ENCODE measurements at regions not wholly inside any gene's neighbourhood (a gene's known extent, or its start where the extent isn't known, plus 50 kb on each side); places are given as distances from the start of the nearest gene placed in this dataset.

DNA sequence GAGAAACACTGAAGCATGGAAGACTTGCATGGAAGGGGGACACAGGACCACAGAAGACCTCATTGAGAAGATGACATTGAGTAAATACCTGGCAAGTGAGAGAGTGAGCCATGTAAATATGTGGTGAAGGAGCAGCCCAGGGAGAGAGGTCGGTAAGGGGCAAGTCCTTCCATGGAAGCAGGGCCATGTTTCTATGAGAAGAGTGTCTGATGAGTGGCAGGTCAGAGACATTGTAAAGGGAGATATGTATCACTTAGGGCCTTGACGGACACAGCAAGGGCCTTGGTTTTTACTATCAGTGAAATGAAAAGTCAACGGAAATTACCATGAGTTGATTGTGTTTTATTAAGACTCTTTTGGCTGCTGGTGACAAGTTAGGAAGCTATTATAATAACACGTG lies 336.4 kb downstream of the PLK2 start:
- DNase-seq, result no peak
- intact Hi-C loops (cut with DNase I), result no loop called here

- intact Hi-C loops (cut with DNase I), result no loop called here
- no peak for DNase-seq
These were observed 337.0 kb downstream of the PLK2 start for GRCh38 chr5:58122848-58123392.

GRCh38 chr5:58122157-58122556 lies 337.7 kb downstream of the PLK2 start:
- intact Hi-C loops (cut with DNase I), result no loop called here
- no peak for DNase-seq

- no peak for DNase-seq
- intact Hi-C loops (cut with DNase I), result no loop called here
These were observed 338.5 kb downstream of the PLK2 start for GRCh38 chr5:58121391-58121790.

- no peak for DNase-seq
- intact Hi-C loops (cut with DNase I), result no loop called here
These were observed 342.3 kb downstream of the PLK2 start for GRCh38 chr5:58117542-58117941.

GRCh38 chr5:58116346-58116745 lies 343.5 kb downstream of the PLK2 start:
- no peak for DNase-seq
- intact Hi-C loops (cut with DNase I), result no loop called here

DNA sequence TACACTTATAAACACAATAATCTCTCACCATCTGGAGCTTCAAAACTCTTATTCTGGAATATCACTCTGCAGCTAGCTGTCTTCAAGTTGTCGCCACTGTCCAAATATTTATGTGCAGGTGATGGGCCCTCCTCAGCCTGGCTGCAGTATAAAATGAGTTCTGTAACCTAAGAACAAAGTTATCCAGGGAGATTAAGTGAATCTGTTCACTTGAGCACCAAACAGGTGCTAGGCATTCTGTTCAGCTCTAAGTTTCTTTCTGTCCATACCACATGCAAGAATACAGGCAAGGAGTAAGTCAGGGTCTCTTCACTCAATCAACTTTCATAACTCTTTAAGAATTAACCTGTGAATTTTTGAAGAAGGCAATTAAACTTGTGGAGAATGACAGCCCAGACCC lies 344.1 kb downstream of the PLK2 start:
- intact Hi-C loops (cut with DNase I), result no loop called here
- no peak for DNase-seq

GRCh38 chr5:58114324-58114723 lies 345.6 kb downstream of the PLK2 start:
- intact Hi-C loops (cut with DNase I), result no loop called here
- DNase-seq, result no peak

- DNase-seq, result no peak
- intact Hi-C loops (cut with DNase I), result no loop called here
These were observed 346.7 kb downstream of the PLK2 start for GRCh38 chr5:58113172-58113571.

- intact Hi-C loops (cut with DNase I), result no loop called here
- DNase-seq, result no peak
These were observed 351.4 kb downstream of the PLK2 start for GRCh38 chr5:58108511-58108910.

- DNase-seq, result no peak
- intact Hi-C loops (cut with DNase I), result no loop called here
These were observed 352.2 kb downstream of the PLK2 start for GRCh38 chr5:58107704-58108103.

- intact Hi-C loops (cut with DNase I), result no loop called here
- DNase-seq, result no peak
These were observed 353.0 kb downstream of the PLK2 start for GRCh38 chr5:58106754-58107410.

- DNase-seq, result no peak
- intact Hi-C loops (cut with DNase I), result no loop called here
These were observed 354.1 kb downstream of the PLK2 start for GRCh38 chr5:58105836-58106235.

DNA sequence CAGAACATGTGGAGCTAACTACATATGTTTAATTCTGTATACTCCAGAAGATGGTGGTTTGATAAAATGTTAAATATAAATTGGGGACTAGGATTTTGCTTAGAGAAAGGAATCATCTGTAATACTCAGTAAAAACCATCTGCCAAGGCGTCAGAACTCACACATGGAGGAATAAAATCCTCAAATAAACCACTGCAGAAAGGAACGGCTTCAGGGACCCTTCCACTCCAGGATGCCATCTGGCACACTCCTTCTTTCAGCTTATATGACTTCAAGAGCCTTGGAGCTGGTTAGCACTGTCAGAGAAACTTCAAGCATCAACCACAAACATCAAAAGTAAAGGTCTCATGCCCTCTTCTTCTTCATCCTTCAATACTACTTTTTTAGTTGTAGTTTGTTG lies 360.6 kb downstream of the PLK2 start:
- intact Hi-C loops (cut with DNase I), result no loop called here
- DNase-seq, result no peak

- no peak for DNase-seq
- intact Hi-C loops (cut with DNase I), result no loop called here
These were observed 365.9 kb downstream of the PLK2 start for GRCh38 chr5:58094031-58094430.

DNA sequence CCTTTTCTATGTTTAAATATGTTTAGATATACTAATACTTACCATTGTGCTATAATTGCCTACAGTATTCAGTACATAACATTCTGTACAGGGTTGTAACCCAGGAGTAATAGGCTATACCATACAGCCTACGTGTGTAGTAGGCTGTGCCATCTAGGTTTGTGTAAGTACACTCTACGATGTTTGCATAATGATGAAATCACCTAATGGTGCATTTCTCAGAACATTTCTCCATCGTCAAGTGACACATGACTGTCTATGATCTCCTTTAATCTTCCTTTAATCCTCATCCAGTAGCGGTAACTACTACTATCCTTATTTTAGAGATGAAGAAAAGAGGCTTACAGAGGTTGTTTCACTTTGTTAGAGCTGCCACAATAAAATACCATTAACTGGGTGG lies 369.2 kb downstream of the PLK2 start:
- DNase-seq, result no peak
- intact Hi-C loops (cut with DNase I), result no loop called here

DNA sequence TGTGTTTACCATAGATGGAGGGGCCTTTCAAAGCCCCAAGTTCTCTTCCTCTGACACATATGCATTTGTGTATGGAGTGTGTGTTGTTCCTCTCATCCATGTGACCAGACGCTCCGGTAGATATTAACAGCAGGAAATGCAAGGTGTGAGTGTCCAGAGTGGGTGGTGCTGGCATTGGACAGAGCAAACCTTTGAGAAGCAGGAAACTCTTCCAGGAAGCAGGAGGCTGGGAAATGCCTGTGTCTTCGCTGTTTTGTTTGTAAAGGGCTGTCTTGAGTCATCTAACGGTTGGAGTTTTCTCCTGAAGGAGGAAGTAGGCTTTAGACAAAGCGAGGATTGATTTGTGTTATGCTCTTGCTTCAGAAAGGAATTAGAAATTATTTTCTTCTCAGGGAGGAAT lies 370.9 kb downstream of the PLK2 start:
- intact Hi-C loops (cut with DNase I), result loop anchor here (10.0 kb wide), 1 partner anchor 594 kb away; no protein-coding TSS in a partner anchor
- no peak for DNase-seq

DNA sequence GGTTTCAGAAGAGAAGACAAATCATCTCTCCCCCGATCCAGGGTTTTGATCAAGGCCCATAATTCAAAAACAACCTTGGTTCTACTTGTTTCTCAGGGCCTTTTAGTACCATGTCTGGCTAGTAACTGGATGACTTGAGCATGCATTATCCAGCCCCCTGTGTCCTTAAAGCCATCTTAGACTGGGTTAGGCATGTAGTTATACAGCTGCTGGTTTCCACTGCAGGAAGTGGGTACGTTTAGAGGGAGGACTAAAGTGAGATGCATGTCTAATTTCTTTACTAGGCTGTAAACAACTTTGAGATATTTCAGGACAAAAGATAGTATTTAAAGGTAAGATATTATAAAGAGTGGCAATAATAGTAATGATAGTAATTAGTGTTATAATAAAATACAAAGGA lies 372.0 kb downstream of the PLK2 start:
- intact Hi-C loops (cut with DNase I), result loop anchor here (10.0 kb wide), 1 partner anchor 593 kb away; no protein-coding TSS in a partner anchor
- no peak for DNase-seq

GRCh38 chr5:58087123-58087522 lies 372.8 kb downstream of the PLK2 start:
- intact Hi-C loops (cut with DNase I), result loop anchor here (10.0 kb wide), 1 partner anchor 592 kb away; no protein-coding TSS in a partner anchor
- no peak for DNase-seq

GRCh38 chr5:58085800-58086199 lies 374.1 kb downstream of the PLK2 start:
- intact Hi-C loops (cut with DNase I), result loop anchor here (10.0 kb wide), 1 partner anchor 591 kb away; no protein-coding TSS in a partner anchor
- peak in 3 of 10 donors; percentile 13 to 78 (median 32) for DNase-seq

- intact Hi-C loops (cut with DNase I), result loop anchor here (10.0 kb wide), 1 partner anchor 587 kb away; no protein-coding TSS in a partner anchor
- no peak for DNase-seq
These were observed 378.5 kb downstream of the PLK2 start for GRCh38 chr5:58081435-58081834.

DNA sequence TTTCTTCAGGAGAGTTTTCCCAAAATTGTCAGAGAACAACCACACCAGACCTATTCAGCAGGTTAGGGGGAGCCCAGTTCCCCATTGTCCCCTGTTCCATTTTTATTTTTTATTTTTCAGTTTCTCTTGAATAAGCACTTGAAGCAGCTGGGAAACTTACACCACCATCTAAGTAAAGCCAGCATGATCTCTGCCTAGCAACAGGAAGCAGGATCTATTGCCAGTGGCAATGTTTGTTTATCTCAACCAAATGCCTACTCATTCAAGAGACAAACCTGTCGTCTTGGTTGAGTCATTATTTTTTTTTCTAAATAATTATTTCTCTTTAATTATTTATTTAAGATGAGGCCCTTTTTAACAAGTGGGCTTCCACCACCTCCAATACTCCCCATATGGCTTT lies 379.3 kb downstream of the PLK2 start:
- DNase-seq, result no peak
- intact Hi-C loops (cut with DNase I), result loop anchor here (10.0 kb wide), 1 partner anchor 586 kb away; no protein-coding TSS in a partner anchor
